Left cardiac atrium (tissue), 4 donors: ENCODE measurements at regions not wholly inside any gene's neighbourhood (a gene's known extent, or its start where the extent isn't known, plus 50 kb on each side); places are given as distances from the start of the nearest gene placed in this dataset.
A peak's percentile ranks its signal among the peaks of the same experiment; 100 is the strongest.

ENCODE experiments used
- ATAC-seq, 2 donors: fragments of 200-7000 bp; cut with Tn5 transposase; one replicate each; pipeline ENCODE4 v1.9.1; 2020; ENCODE audit warnings: mild to moderate bottlenecking in 2 of 2, moderate library complexity in 2 of 2
- DNase-seq: peaks from one replicate; pipeline ENCODE4 v3.0.0-alpha.2; 2020
- intact Hi-C, 2 donors: fragments of 100-400 bp; cut with DNase I; formaldehyde crosslinking; loops; one replicate each; pipeline versions ENCODE4 v1.14.1 to v1.15.1; 2022 to 2023
- donor health status: DM: no; HTN: yes; CAD: no.
- donor health status: DM: no; HTN: yes; CAD: no; lungs with severe emphysema.
- donor health status: DM: yes; HTN: yes; CAD: no.
- donor health status: Dilated cardiomyopathy.

DNA sequence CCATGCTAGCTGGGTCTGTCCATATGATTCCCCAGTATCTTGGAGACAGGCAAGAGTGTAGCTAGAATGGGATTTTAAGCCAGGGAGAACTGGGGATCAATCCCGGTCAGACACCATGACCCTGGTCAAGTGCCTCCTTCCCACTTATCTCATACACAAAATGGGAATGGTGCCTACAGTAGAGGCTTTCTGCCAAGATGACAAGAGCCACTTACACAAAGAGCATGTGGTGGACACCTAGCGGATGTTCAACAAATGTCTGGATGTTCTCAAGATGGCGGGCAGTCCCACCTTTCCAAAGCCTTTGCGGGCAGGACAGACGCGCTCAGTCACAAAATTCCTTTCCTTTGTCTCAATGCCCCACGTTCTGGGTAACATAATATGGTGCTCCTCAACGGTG, 57.3 kb downstream of the MAF start:
- intact Hi-C loops: no loop called here
- no peak for DNase-seq

GRCh38 chr16:79542237-79542774, 58.2 kb downstream of the MAF start:
- DNase-seq (peak; percentile 71), ATAC-seq (peak; percentile 89 to 92)
- intact Hi-C loops: no loop called here

More for the DNA sequence above, 57.3 kb downstream of the MAF start:
- peak; percentile 40 to 65 for ATAC-seq

GRCh38 chr16:79540825-79541595, 59.5 kb downstream of the MAF start:
- ATAC-seq (no peak), DNase-seq (no peak)
- intact Hi-C loops: no loop called here

DNA sequence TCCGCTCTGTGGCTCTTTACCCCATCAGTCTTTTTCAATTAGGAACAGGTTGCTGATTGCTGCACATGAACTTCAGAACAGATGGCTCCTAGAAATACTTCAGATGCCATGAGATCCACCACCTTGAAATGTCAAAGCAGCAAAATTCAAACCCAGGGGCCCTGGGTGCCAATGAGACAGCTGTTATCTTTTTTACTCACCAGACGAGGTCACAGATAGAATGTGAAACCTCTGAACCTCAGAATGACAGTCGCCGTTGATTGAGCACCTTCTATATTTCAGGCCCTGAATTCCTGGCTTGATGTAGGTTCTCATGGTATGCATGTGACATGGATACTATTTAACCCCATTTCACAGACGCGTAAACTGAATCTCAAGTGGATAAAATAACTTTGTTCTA, 63.0 kb downstream of the MAF start:
- no peak for ATAC-seq
- intact Hi-C loops: no loop called here
- DNase-seq: no peak

- intact Hi-C loops: no loop called here
- DNase-seq: no peak
- no peak for ATAC-seq
These were observed 63.6 kb downstream of the MAF start for GRCh38 chr16:79536958-79537357.

- ATAC-seq: peak in 1 of 2 donors; percentile 29
- intact Hi-C loops: no loop called here
- no peak for DNase-seq
These were observed 65.4 kb downstream of the MAF start for GRCh38 chr16:79535130-79535529.

GRCh38 chr16:79534143-79534542, 66.4 kb downstream of the MAF start:
- intact Hi-C loops: no loop called here
- no peak for DNase-seq
- no peak for ATAC-seq

- intact Hi-C loops: no loop called here
- ATAC-seq (no peak), DNase-seq (no peak)
These were observed 67.2 kb downstream of the MAF start for GRCh38 chr16:79533292-79533691.

GRCh38 chr16:79532785-79533184, 67.8 kb downstream of the MAF start:
- intact Hi-C loops: no loop called here
- no peak for ATAC-seq
- DNase-seq: no peak

DNA sequence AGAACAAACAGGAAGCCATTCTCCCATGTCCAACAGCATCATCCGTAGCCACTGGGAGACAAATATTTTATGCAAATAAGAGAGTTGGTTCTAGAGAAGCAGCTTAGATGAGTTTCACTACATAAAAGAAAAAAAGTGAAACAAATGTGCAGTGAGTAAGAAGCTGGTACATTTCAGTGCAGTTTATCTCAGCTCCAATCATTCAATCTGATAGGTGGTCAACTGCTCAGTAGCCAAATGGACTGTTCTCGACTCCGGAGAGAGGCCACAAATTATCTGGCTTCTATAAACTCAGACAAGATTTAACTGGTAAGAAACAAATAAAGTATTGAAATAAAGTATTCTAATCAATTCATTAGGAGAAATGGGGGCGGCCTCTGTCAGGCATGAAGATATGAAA, 68.3 kb downstream of the MAF start:
- intact Hi-C loops: no loop called here
- ATAC-seq (no peak), DNase-seq (no peak)

GRCh38 chr16:79528338-79528737, 72.2 kb downstream of the MAF start:
- peak; percentile 37 to 81 for ATAC-seq
- DNase-seq: peak; percentile 55
- intact Hi-C loops: no loop called here

GRCh38 chr16:79523971-79524370, 76.6 kb downstream of the MAF start:
- intact Hi-C loops: no loop called here
- DNase-seq (no peak), ATAC-seq (no peak)

DNA sequence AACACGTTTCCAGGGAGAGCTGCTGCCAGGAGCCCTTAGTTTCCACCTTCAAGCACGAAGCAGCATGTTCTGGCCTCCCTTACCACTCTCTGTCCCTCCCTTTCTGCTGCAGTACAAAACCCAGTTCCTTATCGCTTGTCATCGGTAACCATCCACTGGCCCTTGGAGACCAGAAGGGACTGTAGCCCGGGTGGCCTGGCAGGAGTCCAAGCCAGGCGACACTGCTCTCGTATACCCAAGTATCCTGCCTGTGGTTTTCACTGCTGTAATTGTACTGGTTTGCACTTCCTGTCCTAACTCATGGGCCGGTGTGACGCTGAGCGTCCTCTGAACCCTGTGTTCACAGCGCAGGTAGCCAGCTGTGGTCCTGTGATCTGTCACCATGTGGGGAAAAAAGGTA, 81.1 kb downstream of the MAF start:
- DNase-seq (peak; percentile 26), ATAC-seq (peak in 1 of 2 donors; percentile 56)
- intact Hi-C loops: no loop called here

DNA sequence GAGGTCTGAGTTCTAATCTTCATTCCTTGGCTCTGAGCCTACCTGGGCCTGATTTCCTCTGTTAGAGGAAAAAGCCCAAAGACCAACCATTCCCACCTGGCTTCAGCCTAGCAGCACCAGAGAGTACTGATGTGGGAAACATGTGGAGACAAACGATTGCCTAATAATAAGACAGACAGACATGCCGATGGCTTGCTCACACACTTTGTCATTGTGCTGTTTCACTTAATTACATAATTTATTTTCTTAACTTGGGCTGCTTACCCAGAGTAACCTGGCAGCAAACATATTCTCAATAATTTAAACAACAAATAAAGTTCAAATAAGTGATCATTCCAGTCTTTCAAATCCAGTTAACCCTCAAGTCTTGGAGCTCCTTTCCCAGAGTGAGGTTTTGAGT, 83.4 kb downstream of the MAF start:
- ATAC-seq: no peak
- intact Hi-C loops: no loop called here

GRCh38 chr16:79510879-79511278, 89.7 kb downstream of the MAF start:
- DNase-seq: no peak
- intact Hi-C loops: no loop called here
- ATAC-seq: no peak

More for the DNA sequence above, 83.4 kb downstream of the MAF start:
- no peak for DNase-seq

DNA sequence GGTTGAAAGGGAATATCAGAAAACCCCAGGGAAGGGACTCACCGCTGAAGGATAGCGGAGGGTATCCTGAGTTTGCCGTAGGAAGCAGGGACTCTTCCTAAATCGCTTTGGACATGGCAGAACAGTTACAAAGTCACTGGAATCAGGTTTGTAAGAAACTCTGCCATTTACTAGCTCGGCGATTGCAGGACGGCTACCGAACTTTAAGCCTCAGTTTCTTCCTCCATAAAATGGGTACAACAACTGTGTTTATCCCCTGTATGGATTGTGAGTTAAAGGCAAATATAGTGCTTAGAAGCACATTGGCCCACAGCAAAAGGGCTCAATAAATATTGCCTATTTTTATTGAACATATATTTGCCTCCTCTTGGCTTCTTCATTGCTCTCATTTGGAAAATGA, 90.6 kb downstream of the MAF start:
- DNase-seq (no peak), ATAC-seq (no peak)
- intact Hi-C loops: no loop called here

GRCh38 chr16:79509211-79509631, 91.3 kb downstream of the MAF start:
- ATAC-seq (peak; percentile 83 to 85), DNase-seq (peak; percentile 31)

DNA sequence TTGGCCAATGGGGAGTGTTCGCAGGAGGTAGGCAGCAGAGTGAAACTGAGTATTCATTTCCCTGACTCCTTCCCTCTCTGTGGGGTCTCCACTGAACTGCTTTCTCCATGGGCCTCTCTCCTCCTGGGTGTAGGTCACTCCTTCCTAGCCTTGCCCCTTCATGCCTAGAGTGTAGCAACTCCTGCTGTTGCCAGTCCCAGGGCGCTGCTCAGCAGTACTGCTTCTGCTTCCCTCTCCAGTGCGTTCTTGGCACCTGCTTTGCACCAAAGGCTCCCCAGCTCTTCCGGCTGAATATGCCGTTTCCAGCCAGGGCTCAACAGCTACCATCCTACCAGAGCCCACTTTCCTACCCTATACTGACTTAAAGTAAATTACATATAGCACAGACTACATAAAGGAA, 92.2 kb downstream of the MAF start:
- peak in 1 of 2 donors; percentile 72 for ATAC-seq
- intact Hi-C loops: no loop called here
- DNase-seq: peak; percentile 25

More at GRCh38 chr16:79509211-79509631, 91.3 kb downstream of the MAF start:
- intact Hi-C loops: no loop called here

DNA sequence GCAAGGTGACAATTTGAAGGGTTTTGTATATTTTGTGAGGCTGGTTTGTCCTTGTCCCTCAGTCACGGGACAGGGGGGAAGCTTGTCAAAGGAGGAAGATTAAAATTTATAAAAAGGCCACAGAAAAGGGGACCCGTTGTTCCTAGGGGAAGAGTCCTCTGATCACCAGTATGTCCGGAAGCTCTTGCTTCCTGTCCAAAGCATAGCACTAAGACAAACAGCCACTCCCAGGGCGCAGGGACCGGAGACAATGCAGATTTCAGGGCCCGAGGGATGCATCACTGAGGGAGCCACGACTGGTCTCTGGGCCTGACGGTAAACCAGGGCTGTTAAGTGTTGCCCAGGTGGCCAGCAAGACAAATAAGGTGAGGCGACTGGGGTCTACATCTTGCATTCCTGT, 95.2 kb downstream of the MAF start:
- intact Hi-C loops: no loop called here
- ATAC-seq: peak in 1 of 2 donors; percentile 40

DNA sequence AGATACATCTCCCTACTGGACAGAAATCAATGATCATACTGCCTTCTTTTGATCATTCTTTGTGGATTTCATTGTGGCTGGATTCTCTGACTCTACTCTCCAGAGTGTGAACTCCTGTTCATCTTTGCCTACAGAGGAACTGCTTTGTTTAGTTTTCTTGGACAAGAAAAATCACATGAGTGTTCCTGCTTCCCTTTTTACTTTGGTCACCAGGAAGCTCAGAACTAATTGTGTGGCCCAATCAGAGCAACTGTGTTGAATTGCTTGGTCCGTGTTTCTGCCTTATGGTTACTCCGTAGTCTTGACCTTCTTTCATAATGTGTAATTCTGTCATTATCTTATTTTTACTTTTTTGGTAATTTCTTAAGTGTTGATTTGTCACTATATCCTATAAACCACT, 97.0 kb downstream of the MAF start:
- intact Hi-C loops: no loop called here

More for the DNA sequence above, 95.2 kb downstream of the MAF start:
- DNase-seq: no peak

GRCh38 chr16:79501446-79501845, 99.1 kb downstream of the MAF start:
- DNase-seq: no peak
- no peak for ATAC-seq
- intact Hi-C loops: no loop called here

More for the DNA sequence above, 97.0 kb downstream of the MAF start:
- ATAC-seq: no peak
- DNase-seq: no peak
